GM12873 (cell line): ENCODE measurements at regions not wholly inside any gene's neighbourhood (a gene's known extent, or its start where the extent isn't known, plus 50 kb on each side); places are given as distances from the start of the nearest gene placed in this dataset.

Source experiments
- CTCF ChIP-seq: IDR thresholded peaks from 2 replicates; pipeline ENCODE4 v1.5.1; 2012; ENCODE audit warnings: low read depth, mild to moderate bottlenecking, moderate library complexity, low read length, control low read depth; ENCODE audit not compliant: insufficient read depth; ENCODE audit errors: missing control alignments

GRCh38 chr3:30097022-30097650, 509.3 kb upstream of the TGFBR2 start:
- no peak for TF ChIP-seq CTCF

GRCh38 chr3:30098243-30098642, 508.2 kb upstream of the TGFBR2 start:
- TF ChIP-seq CTCF = no peak

- no peak for TF ChIP-seq CTCF
Observed at GRCh38 chr3:30098653-30099455, 507.5 kb upstream of the TGFBR2 start.

GRCh38 chr3:30102356-30102755, 504.0 kb upstream of the TGFBR2 start:
- TF ChIP-seq CTCF = no peak

- no peak for TF ChIP-seq CTCF
Observed at GRCh38 chr3:30103186-30103585, 503.2 kb upstream of the TGFBR2 start.

- no peak for TF ChIP-seq CTCF
Observed at GRCh38 chr3:30107531-30107930, 498.9 kb upstream of the TGFBR2 start.

GRCh38 chr3:30112411-30112810, 494.0 kb upstream of the TGFBR2 start:
- TF ChIP-seq CTCF = no peak
